IMR-90 (cell line): ENCODE measurements at regions not wholly inside any gene's neighbourhood (a gene's known extent, or its start where the extent isn't known, plus 50 kb on each side); places are given as distances from the start of the nearest gene placed in this dataset.

Experiments
- ATAC-seq: fragments of 200-7000 bp; cut with Tn5 transposase; 2 replicates; pipeline ENCODE4 v1.9.1; 2020; ENCODE audit warnings: low read depth, mild to moderate bottlenecking, moderate library complexity
- BruUV-seq: library from RNA; stranded (reverse); fragments of 400-500 nt; replicated peaks from 2 replicates; lab custom pipeline; 2021; lab: Mats Ljungman, UMichigan
- CTCF ChIA-PET: fragments of 300-600 bp; formaldehyde crosslinking; extraction: SDS; loops from one replicate; lab custom pipeline; 2021; ENCODE audit warnings: antibody characterized with exemption; lab: Yijun Ruan, JAX
- POLR2A ChIA-PET: fragments of 300-600 bp; sonication (Branson Sonifier 250); formaldehyde crosslinking; loops from one replicate; lab custom pipeline; 2022; ENCODE audit warnings: antibody characterized with exemption; ENCODE audit not compliant: unreplicated experiment; lab: Charles Lee
- DNase-seq: peaks from one replicate; pipeline ENCODE4 v3.0.0; 2013
- H2AFZ ChIP-seq: replicated peaks from 2 replicates; pipeline ENCODE3; 2013; ENCODE audit warnings: low read length, mild to moderate bottlenecking; ENCODE audit not compliant: poor library complexity
- H2AK5ac ChIP-seq: 2 replicates; pipeline ENCODE4 v1.6.1; 2013; ENCODE audit warnings: low read depth, low read length, inconsistent platforms
- H2AK9ac ChIP-seq: replicated peaks from 2 replicates; pipeline ENCODE3; 2013; ENCODE audit warnings: mild to moderate bottlenecking, low read depth, low read length, moderate library complexity; ENCODE audit not compliant: poor library complexity
- H2BK120ac ChIP-seq: 2 replicates; pipeline ENCODE4 v1.6.1; 2013; ENCODE audit warnings: low read depth, low read length, inconsistent platforms
- H2BK15ac ChIP-seq: 3 replicates; pipeline ENCODE4 v1.6.1; 2013; ENCODE audit warnings: low read depth, low read length, inconsistent platforms
- H2BK20ac ChIP-seq: 2 replicates; pipeline ENCODE4 v1.6.1; 2013; ENCODE audit warnings: low read depth, mild to moderate bottlenecking, inconsistent platforms, low read length, moderate library complexity
- H2BK5ac ChIP-seq: 2 replicates; pipeline ENCODE4 v1.6.1; 2013; ENCODE audit warnings: mild to moderate bottlenecking, low read depth, low read length, inconsistent platforms; ENCODE audit not compliant: poor library complexity, severe bottlenecking
- H3K14ac ChIP-seq: replicated peaks from 2 replicates; pipeline ENCODE4 v1.6.1; 2013; ENCODE audit warnings: low read depth, low read length, inconsistent platforms
- H3K18ac ChIP-seq: 2 replicates; pipeline ENCODE4 v1.6.1; 2013; ENCODE audit warnings: low read depth, low read length, control low read depth
- H3K23ac ChIP-seq: 2 replicates; pipeline ENCODE4 v1.6.1; 2013; ENCODE audit warnings: low read depth, low read length, inconsistent platforms
- H3K27ac ChIP-seq: 2 replicates; pipeline ENCODE4 v1.5.1; 2013; ENCODE audit warnings: mild to moderate bottlenecking, control low read depth, low read length; ENCODE audit not compliant: insufficient read depth
- H3K27me3 ChIP-seq: 2 replicates; pipeline ENCODE4 v1.6.1; 2013; ENCODE audit warnings: low read length; ENCODE audit not compliant: control insufficient read depth, insufficient read depth
- H3K36me3 ChIP-seq: 2 replicates; pipeline ENCODE4 v1.6.1; 2013; ENCODE audit warnings: low read length, mixed read lengths; ENCODE audit not compliant: control insufficient read depth, insufficient read depth
- H3K4ac ChIP-seq: 2 replicates; pipeline ENCODE4 v1.6.1; 2013; ENCODE audit warnings: low read depth, low read length, inconsistent platforms
- H3K4me1 ChIP-seq: 2 replicates; pipeline ENCODE4 v1.6.1; 2013; ENCODE audit warnings: low read length, mixed read lengths; ENCODE audit not compliant: control insufficient read depth, insufficient read depth
- H3K4me2 ChIP-seq: 2 replicates; pipeline ENCODE4 v1.6.1; 2013; ENCODE audit warnings: low read depth, mild to moderate bottlenecking, control low read depth, low read length, moderate library complexity
- H3K4me3 ChIP-seq: 2 replicates; pipeline ENCODE4 v1.5.1; 2013; ENCODE audit warnings: low read depth, mild to moderate bottlenecking, control low read depth, low read length, moderate library complexity; ENCODE audit not compliant: insufficient read depth
- H3K56ac ChIP-seq: 2 replicates; pipeline ENCODE4 v1.6.1; 2013; ENCODE audit warnings: low read length, inconsistent platforms; ENCODE audit not compliant: insufficient read depth; ENCODE audit errors: extremely low read depth
- H3K79me1 ChIP-seq, 2 experiments: 2 replicates each; pipeline ENCODE4 v1.6.1; 2013; ENCODE audit warnings: low read length in 2 of 2, inconsistent platforms in 1 of 2, low read depth in 1 of 2
- H3K9ac ChIP-seq: 2 replicates; pipeline ENCODE4 v1.6.1; 2013; ENCODE audit warnings: low read depth, low read length, control low read depth
- H3K9me1 ChIP-seq: 2 replicates; pipeline ENCODE4 v1.6.1; 2013; ENCODE audit warnings: low read length, inconsistent platforms; ENCODE audit not compliant: insufficient read depth
- H3K9me3 ChIP-seq: 2 replicates; pipeline ENCODE4 v1.6.1; 2013; ENCODE audit warnings: low read length; ENCODE audit not compliant: control insufficient read depth, insufficient read depth
- H4K20me1 ChIP-seq: 2 replicates; pipeline ENCODE4 v1.6.1; 2013; ENCODE audit warnings: low read length, inconsistent platforms; ENCODE audit not compliant: insufficient read depth
- H4K5ac ChIP-seq: 2 replicates; pipeline ENCODE4 v1.6.1; 2013; ENCODE audit warnings: mild to moderate bottlenecking, low read depth, low read length, control low read depth
- H4K8ac ChIP-seq, 2 experiments: 2 replicates each; pipeline ENCODE4 v1.6.1; 2013; ENCODE audit warnings: low read depth in 2 of 2, low read length in 2 of 2, control low read depth in 1 of 2, inconsistent platforms in 1 of 2
- H4K91ac ChIP-seq: 2 replicates; pipeline ENCODE4 v1.6.1; 2013; ENCODE audit warnings: low read depth, low read length, inconsistent platforms; ENCODE audit not compliant: insufficient read depth
- BHLHE40 ChIP-seq: fragments of 150-350 bp; IDR thresholded peaks from 2 replicates; pipeline ENCODE4 v1.6.1; 2016; ENCODE audit warnings: mild to moderate bottlenecking, low read depth, low read length
- CEBPB ChIP-seq: IDR thresholded peaks from 2 replicates; pipeline ENCODE4 v1.6.1; 2012; ENCODE audit warnings: low read depth, low read length, improper control_type of control experiment
- CHD1 ChIP-seq: IDR thresholded peaks from 2 replicates; pipeline ENCODE4 v1.6.1; 2012; ENCODE audit warnings: low read depth, low read length, improper control_type of control experiment
- CTCF ChIP-seq: conservative IDR thresholded peaks from 2 replicates; pipeline ENCODE4 v1.5.1; 2012; ENCODE audit warnings: mild to moderate bottlenecking, low read depth, low read length, improper control_type of control experiment
- ELK1 ChIP-seq: fragments of 150-350 bp; IDR thresholded peaks from 2 replicates; pipeline ENCODE4 v1.6.1; 2016; ENCODE audit warnings: low read depth, mild to moderate bottlenecking, low read length, moderate library complexity, borderline replicate concordance
- FOS ChIP-seq: fragments of 150-350 bp; IDR thresholded peaks from 2 replicates; pipeline ENCODE4 v1.6.1; 2016; ENCODE audit warnings: low read depth, low read length
- MAFK ChIP-seq: IDR thresholded peaks from 2 replicates; pipeline ENCODE4 v1.6.1; 2012; ENCODE audit warnings: low read depth, low read length, improper control_type of control experiment
- MAZ ChIP-seq: IDR thresholded peaks from 2 replicates; pipeline ENCODE4 v1.6.1; 2012; ENCODE audit warnings: low read depth, mild to moderate bottlenecking, low read length, improper control_type of control experiment, moderate library complexity, borderline replicate concordance
- MXI1 ChIP-seq: IDR thresholded peaks from 2 replicates; pipeline ENCODE4 v1.6.1; 2012; ENCODE audit warnings: low read depth, mild to moderate bottlenecking, low read length, moderate library complexity, borderline replicate concordance
- NFE2L2 ChIP-seq: fragments of 150-350 bp; IDR thresholded peaks from 2 replicates; pipeline ENCODE4 v1.6.1; 2016; ENCODE audit warnings: low read depth, mild to moderate bottlenecking, low read length
- POLR2A ChIP-seq: IDR thresholded peaks from 2 replicates; pipeline ENCODE4 v1.6.1; 2012; ENCODE audit warnings: mild to moderate bottlenecking, low read depth, low read length
- RAD21 ChIP-seq: IDR thresholded peaks from 2 replicates; pipeline ENCODE4 v1.6.1; 2012; ENCODE audit warnings: low read length, improper control_type of control experiment
- RCOR1 ChIP-seq: IDR thresholded peaks from 2 replicates; pipeline ENCODE4 v1.6.1; 2012; ENCODE audit warnings: mild to moderate bottlenecking, low read length, improper control_type of control experiment; ENCODE audit not compliant: insufficient replicate concordance
- RFX5 ChIP-seq: IDR thresholded peaks from 2 replicates; pipeline ENCODE4 v1.8.0; 2012; ENCODE audit warnings: low read depth, mild to moderate bottlenecking, low read length, moderate library complexity
- SMC3 ChIP-seq: fragments of 150-350 bp; IDR thresholded peaks from 2 replicates; pipeline ENCODE4 v1.6.1; 2016; ENCODE audit warnings: low read depth, mild to moderate bottlenecking, antibody characterized with exemption, low read length, moderate library complexity
- USF2 ChIP-seq: fragments of 150-350 bp; IDR thresholded peaks from 2 replicates; pipeline ENCODE4 v1.6.1; 2017; ENCODE audit warnings: mild to moderate bottlenecking, antibody characterized with exemption, low read length, low read depth
- WGBS, 2 experiments: methylation state at CpG; one replicate each; pipeline versions ENCODE4 v1.1.5 to v1.1.7; 2013; ENCODE audit warnings: missing lambda C conversion rate in 2 of 2; ENCODE audit not compliant: insufficient read length in 1 of 2; ENCODE audit errors: extremely low coverage in 2 of 2; 5-methylcytosine and 5-hydroxymethylcytosine counted together
- dilution Hi-C: fragments of 300-500 bp; cut with HindIII; formaldehyde crosslinking; loops from one replicate; pipeline ENCODE4 v1.14.3; 2018; ENCODE audit warnings: low sequenced_read_pairs; ENCODE audit not compliant: unreplicated experiment
- in situ Hi-C: fragments of 300-500 bp; cut with MboI; formaldehyde crosslinking; loops from 3 replicates; pipeline ENCODE4 v1.14.3; 2019; ENCODE audit warnings: low sequenced_read_pairs, inconsistent platforms, mixed read lengths
- intact Hi-C: fragments of 100-400 bp; cut with micrococcal nuclease; formaldehyde crosslinking; loops from 2 replicates; pipeline ENCODE4 v1.10.0; 2022

GRCh38 chr2:83359336-83359735, 1099.7 kb downstream of the SUCLG1 start:
- Histone ChIP-seq H2AK9ac (no peak overlapping the region), H3K56ac (no peak overlapping the region), H4K5ac (no peak overlapping the region), H3K18ac (no peak overlapping the region), H2BK5ac (no peak overlapping the region), H2AFZ (no peak overlapping the region), H3K9me3 (peaks cover 2% of the 10 kb centered on the region; the same call in 1 of the 2 replicates), H3K14ac (no peak overlapping the region), H2BK20ac (no peak overlapping the region), H2BK15ac (no peak overlapping the region), H3K4me3 (no peak overlapping the region), H3K36me3 (no peaks in the 10 kb centered on the region), H4K20me1 (no peaks in the 10 kb centered on the region), H3K27ac (no peak overlapping the region), H3K23ac (no peak overlapping the region), H3K9me1 (no peaks in the 10 kb centered on the region), H3K4ac (no peak overlapping the region), H2BK120ac (no peak overlapping the region), H4K8ac (no peak overlapping the region), H3K4me2 (no peak overlapping the region), H3K27me3 (no peaks in the 10 kb centered on the region), H4K91ac (no peak overlapping the region), H2AK5ac (no peak overlapping the region), H3K79me1 (no peaks in the 10 kb centered on the region), H3K9ac (no peak overlapping the region), H3K4me1 (no peaks in the 10 kb centered on the region)
- in situ Hi-C loops (no loop called here), intact Hi-C loops (no loop called here), dilution Hi-C loops (no loop called here)
- CTCF ChIA-PET: no interaction called here
- no peak for DNase-seq
- ATAC-seq: no peak
- no CpG with 5 or more reads among the region's 3 CpGs for WGBS, 2 experiments
- TF ChIP-seq RFX5: no peak
- no peak for TF ChIP-seq NFE2L2
- no peak for TF ChIP-seq POLR2A
- no peak for TF ChIP-seq USF2
- no peak for TF ChIP-seq FOS
- no peak for TF ChIP-seq MXI1
- TF ChIP-seq CHD1: no peak
- TF ChIP-seq CEBPB: no peak
- TF ChIP-seq RCOR1: no peak
- no peak for TF ChIP-seq MAFK
- no peak for TF ChIP-seq RAD21
- no peak for TF ChIP-seq ELK1
- no peak for TF ChIP-seq SMC3
- TF ChIP-seq BHLHE40: no peak
- TF ChIP-seq CTCF: no peak
- TF ChIP-seq MAZ: no peak
- no TSS peak for BruUV-seq
- POLR2A ChIA-PET: no interaction called here
